K562 (cell line): ENCODE measurements at regions not wholly inside any gene's neighbourhood (a gene's known extent, or its start where the extent isn't known, plus 50 kb on each side); places are given as distances from the start of the nearest gene placed in this dataset.

Source experiments
- ATAC-seq: fragments of 200-7000 bp; cut with Tn5 transposase; 3 replicates; pipeline ENCODE4 v1.9.1; 2020; ENCODE audit warnings: moderate library complexity
- BruUV-seq: library from RNA; stranded (reverse); fragments of 400-500 nt; replicated peaks from 2 replicates; lab custom pipeline; 2021; lab: Mats Ljungman, UMichigan
- CTCF ChIA-PET: fragments of 300-600 bp; formaldehyde crosslinking; extraction: SDS; loops from one replicate; lab custom pipeline; 2021; ENCODE audit warnings: low intra/inter-chr PET ratio; lab: Yijun Ruan, JAX
- POLR2A ChIA-PET: fragments of 300-600, 350-650 bp; sonication (Branson Sonifier 250); formaldehyde crosslinking; extraction: SDS; loops from one replicate; lab custom pipeline; 2021; ENCODE audit warnings: antibody characterized with exemption, inconsistent platforms; lab: Yijun Ruan, JAX
- DNase-seq, 4 experiments: peaks; one replicate each; pipeline versions ENCODE4 v3.0.0 to v3.0.0-alpha.2; 2011 to 2018; ENCODE audit warnings: low spot score in 3 of 4, mixed read lengths in 3 of 4; ENCODE audit errors: extremely low read depth in 1 of 4
- FAIRE-seq: peaks from 2 replicates; lab custom pipeline; 2011; peaks lifted over from hg19 to GRCh38; lab: Jason Lieb, UNC
- H2AFZ ChIP-seq: 2 replicates; pipeline ENCODE4 v1.6.0; 2011; ENCODE audit warnings: low read depth, low read length, control low read depth, inconsistent platforms
- H3K27ac ChIP-seq: fragments of 200-600 bp; 3 replicates; pipeline ENCODE4 v1.8.0; 2011; ENCODE audit warnings: low read depth, mild to moderate bottlenecking, control low read depth, inconsistent platforms, low read length, moderate library complexity, mixed read lengths; ENCODE audit errors: extremely low read depth
- H3K27me3 ChIP-seq, 2 experiments: fragments of 300-600 bp in 1 of 2; 2 replicates in 1 of 2; 3 replicates in 1 of 2; pipeline versions ENCODE4 v1.6.0 to v1.8.0; 2011; ENCODE audit warnings: inconsistent platforms in 2 of 2, low read length in 2 of 2, mild to moderate bottlenecking in 1 of 2, mixed read lengths in 1 of 2, moderate library complexity in 1 of 2; ENCODE audit not compliant: control insufficient read depth in 2 of 2, insufficient read depth in 2 of 2
- H3K36me3 ChIP-seq: fragments of 300-600 bp; 3 replicates; pipeline ENCODE4 v1.8.0; 2011; ENCODE audit warnings: mild to moderate bottlenecking, low read length, inconsistent platforms; ENCODE audit not compliant: control insufficient read depth, insufficient read depth
- H3K4me1 ChIP-seq, 2 experiments: fragments of 200-600 bp in 1 of 2; replicated peaks in 1 of 2; 2 replicates in 1 of 2; 3 replicates in 1 of 2; pipeline versions ENCODE4 v1.5.1 to v1.8.0; 2011; ENCODE audit warnings: inconsistent platforms in 2 of 2, low read length in 2 of 2, mild to moderate bottlenecking in 1 of 2, mixed read lengths in 1 of 2, moderate library complexity in 1 of 2; ENCODE audit not compliant: control insufficient read depth in 2 of 2, insufficient read depth in 2 of 2
- H3K4me2 ChIP-seq: 2 replicates; pipeline ENCODE4 v1.6.1; 2011; ENCODE audit warnings: low read length, control low read depth, inconsistent platforms, mixed read lengths; ENCODE audit not compliant: insufficient read depth
- H3K4me3 ChIP-seq: fragments of 200-600 bp; sonication (generic), shearing (Covaris generic); 2 replicates; pipeline ENCODE4 v1.5.1; 2016; ENCODE audit warnings: control low read depth, inconsistent platforms
- H3K79me2 ChIP-seq: fragments of 200-600 bp; 3 replicates; pipeline ENCODE4 v1.8.0; 2011; ENCODE audit warnings: low read length, inconsistent platforms; ENCODE audit not compliant: control insufficient read depth, insufficient read depth
- H3K9ac ChIP-seq, 2 experiments: 2 replicates each; pipeline versions ENCODE4 v1.6.0 to v1.6.1; 2011; ENCODE audit warnings: low read depth in 2 of 2, low read length in 2 of 2, control low read depth in 1 of 2, inconsistent platforms in 1 of 2, mild to moderate bottlenecking in 1 of 2, mixed read lengths in 1 of 2; ENCODE audit not compliant: insufficient read depth in 1 of 2
- H3K9me1 ChIP-seq: one replicate; pipeline ENCODE4 v1.6.0; 2011; ENCODE audit warnings: inconsistent platforms, mild to moderate bottlenecking, low read length, moderate library complexity; ENCODE audit not compliant: control insufficient read depth, insufficient read depth
- H3K9me3 ChIP-seq: replicated peaks from 2 replicates; pipeline ENCODE4 v1.5.1; 2011; ENCODE audit warnings: low read depth, low read length, inconsistent platforms; ENCODE audit not compliant: control insufficient read depth, insufficient read depth
- H4K20me1 ChIP-seq: replicated peaks from 2 replicates; pipeline ENCODE4 v1.6.1; 2011; ENCODE audit warnings: low read length, inconsistent platforms, mixed read lengths; ENCODE audit not compliant: control insufficient read depth, insufficient read depth
- CREM ChIP-seq: IDR thresholded peaks from 2 replicates; pipeline ENCODE4 v1.6.1; 2014; ENCODE audit warnings: antibody characterized with exemption, low read depth
- CSDE1 ChIP-seq, 2 experiments: fragments of 450-650 bp; IDR thresholded peaks; 2 replicates each; pipeline ENCODE4 v1.6.1; 2016; ENCODE audit warnings: mild to moderate bottlenecking in 1 of 2
- FOXP1 ChIP-seq: sonication (generic); formaldehyde crosslinking; IDR thresholded peaks from 2 replicates; pipeline ENCODE4 v1.8.0; 2022; ENCODE audit warnings: mild to moderate bottlenecking, missing genetic modification reagents
- FOXP4 ChIP-seq: sonication (generic); formaldehyde crosslinking; IDR thresholded peaks from 2 replicates; pipeline ENCODE4 v1.8.0; 2022; ENCODE audit warnings: mild to moderate bottlenecking, missing genetic modification reagents, borderline replicate concordance
- RB1 ChIP-seq: fragments of 450-650 bp; IDR thresholded peaks from 2 replicates; pipeline ENCODE4 v1.6.1; 2017; ENCODE audit warnings: low read depth, mild to moderate bottlenecking
- RBFOX2 ChIP-seq: fragments of 200-400 bp; formaldehyde crosslinking; IDR thresholded peaks from 2 replicates; pipeline ENCODE4 v1.6.1; 2017; ENCODE audit warnings: low read depth, mild to moderate bottlenecking, low read length, moderate library complexity
- STAG1 ChIP-seq: sonication (generic); formaldehyde crosslinking; IDR thresholded peaks from 2 replicates; pipeline ENCODE4 v1.5.0; 2020; ENCODE audit warnings: missing genetic modification reagents, borderline replicate concordance
- ZBTB40 ChIP-seq, 2 experiments: fragments of 450-650 bp in 1 of 2; sonication (generic) in 1 of 2; formaldehyde crosslinking in 1 of 2; IDR thresholded peaks; 2 replicates each; pipeline versions ENCODE4 v1.7.1 to v1.9.0; 2016 to 2022; ENCODE audit warnings: inconsistent platforms in 1 of 2, mild to moderate bottlenecking in 1 of 2, missing genetic modification reagents in 1 of 2
- ZFP1 ChIP-seq: fragments of 450-650 bp; formaldehyde crosslinking; IDR thresholded peaks from 2 replicates; pipeline ENCODE4 v1.4.0; 2020; ENCODE audit warnings: mild to moderate bottlenecking, mixed read lengths
- ZNF146 ChIP-seq: IDR thresholded peaks from one replicate; pipeline ENCODE4 v1.6.1; 2018; ENCODE audit warnings: missing compliant biosample characterization; ENCODE audit not compliant: unreplicated experiment
- WGBS: fragments of 100-300 bp; shearing (Covaris generic); methylation state at CpG from one replicate; pipeline ENCODE4 v1.1.6; 2016; ENCODE audit warnings: low coverage, mixed read lengths; ENCODE audit not compliant: insufficient coverage; ENCODE audit errors: missing lambda C conversion rate; 5-methylcytosine and 5-hydroxymethylcytosine counted together
- in situ Hi-C: fragments of 300-500 bp; cut with MboI; formaldehyde crosslinking; loops from 4 replicates; pipeline ENCODE4 v1.15.0; 2018; ENCODE audit warnings: inconsistent platforms, mixed read lengths
- intact Hi-C: fragments of 100-400 bp; cut with micrococcal nuclease; formaldehyde crosslinking; loops from 2 replicates; pipeline ENCODE4 v1.14.2; 2022

DNA sequence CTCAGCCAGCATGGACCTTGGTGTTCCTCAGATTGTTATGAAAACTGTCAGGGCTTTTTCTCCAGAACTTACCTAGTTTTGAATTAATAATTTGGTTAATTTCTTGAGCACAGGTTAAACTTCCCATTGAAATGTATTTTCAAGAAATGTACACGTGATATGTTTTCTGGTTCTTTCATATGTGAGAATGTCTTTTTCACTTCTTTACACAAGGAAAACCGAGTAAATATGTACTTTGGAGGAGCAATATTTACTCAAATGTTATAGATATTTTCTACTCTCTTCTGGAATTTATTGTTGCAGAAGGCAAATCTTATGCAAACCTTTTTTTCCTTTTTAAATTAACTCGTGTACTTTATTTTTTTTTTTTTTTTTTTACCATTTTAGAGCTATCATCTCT, 134.3 kb downstream of the AHR start (continued):
- no peak for TF ChIP-seq ZBTB40 (IDR thresholded peaks at IDR 0.05)
- TF ChIP-seq ZBTB40 (CRISPR knock-in tag; IDR thresholded peaks at IDR 0.05) = no peak

- H3K9me1 ChIP-seq = no peaks in the 10 kb centered on the region
- POLR2A ChIA-PET = no interaction called here
- H3K9me3 ChIP-seq = no peaks in the 10 kb centered on the region
- no peak overlapping the region for H3K9ac ChIP-seq
- no peaks in the 10 kb centered on the region for H3K79me2 ChIP-seq
- no TSS peak for BruUV-seq
- H3K27ac ChIP-seq = no peak overlapping the region
- FAIRE-seq (no peak), ATAC-seq (no peak), DNase-seq (no peak)
- H2AFZ ChIP-seq = no peak overlapping the region
- no peak overlapping the region for H3K4me3 ChIP-seq
- H4K20me1 ChIP-seq = no peaks in the 10 kb centered on the region
- no peaks in the 10 kb centered on the region for H3K4me1 ChIP-seq
- intact Hi-C loops (no loop called here), in situ Hi-C loops (no loop called here)
- no peaks in the 10 kb centered on the region for H3K36me3 ChIP-seq
- no peaks in the 10 kb centered on the region for H3K27me3 ChIP-seq
- H3K4me2 ChIP-seq = no peak overlapping the region
- CTCF ChIA-PET = no interaction called here
- 4% methylated on average over 3 of the region's 3 CpGs for WGBS
- TF ChIP-seq RBFOX2 (no peak), CSDE1 (IDR thresholded peaks at IDR 0.05) (no peak), FOXP1 (CRISPR knock-in tag) (no peak), ZNF146 (CRISPR knock-in tag) (no peak), STAG1 (CRISPR knock-in tag) (no peak), FOXP4 (CRISPR knock-in tag) (no peak), CREM (no peak), ZFP1 (CRISPR knock-in tag) (no peak), RB1 (no peak)
Observed at GRCh38 chr7:17434191-17434590, 135.7 kb downstream of the AHR start.
